Medulla oblongata (tissue), 1 donor: ENCODE measurements at regions not wholly inside any gene's neighbourhood (a gene's known extent, or its start where the extent isn't known, plus 50 kb on each side); places are given as distances from the start of the nearest gene placed in this dataset.
"Not testable (repeated sequence)": the region's sequence is repeated elsewhere in the genome, so short reads cannot be mapped to it uniquely, and the experiment has no call there.

Source experiments
- DNase-seq: peaks from one replicate; pipeline ENCODE4 v3.0.0-alpha.2; 2015; ENCODE audit errors: extremely low spot score

DNA sequence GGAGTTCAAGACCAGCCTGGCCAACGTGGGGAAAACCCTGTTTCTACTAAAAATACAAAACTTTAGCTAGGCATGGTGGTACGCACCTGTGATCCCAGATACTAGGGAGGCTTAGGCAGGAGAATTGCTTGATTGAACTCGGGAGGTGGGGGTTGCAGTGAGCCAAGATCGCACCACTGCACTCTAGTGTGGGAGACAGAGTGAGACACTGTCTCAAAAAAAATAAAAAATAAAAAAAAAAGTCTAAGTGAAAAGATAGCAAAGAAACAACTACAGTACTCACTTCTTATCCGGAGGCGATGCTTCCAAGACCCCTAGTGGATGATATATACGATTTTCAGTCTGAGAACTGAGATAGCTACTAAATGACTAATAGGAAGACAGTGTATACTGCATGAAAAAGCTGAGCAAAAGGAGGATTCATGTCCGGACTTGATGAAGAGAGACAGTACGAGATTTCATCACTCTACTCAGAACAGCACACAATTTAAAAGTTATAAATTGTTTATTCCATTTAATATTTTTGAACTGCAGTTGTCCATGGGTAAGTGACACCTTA is 138.7 kb upstream of the GOLGA6L6 start:
- not testable (repeated sequence) for DNase-seq

DNA sequence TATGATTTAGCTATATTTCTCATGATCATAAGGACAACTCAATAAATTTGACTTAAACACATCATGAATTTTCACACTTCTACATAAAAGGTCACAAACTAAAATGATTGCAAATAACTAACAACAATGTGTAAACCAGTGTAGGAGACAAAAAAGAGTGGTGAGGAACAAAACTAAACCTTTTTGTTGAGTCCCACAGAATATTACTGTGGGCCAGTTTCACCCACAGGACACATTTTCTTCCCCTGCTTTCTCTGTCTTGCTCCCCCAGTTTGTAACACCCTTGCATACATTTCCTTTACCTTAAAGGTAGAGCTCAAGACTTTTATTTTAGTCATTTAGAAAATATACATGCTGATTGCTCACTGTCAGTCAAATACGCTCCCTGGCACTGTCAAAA is 130.9 kb upstream of the GOLGA6L6 start:
- DNase-seq: no peak

DNA sequence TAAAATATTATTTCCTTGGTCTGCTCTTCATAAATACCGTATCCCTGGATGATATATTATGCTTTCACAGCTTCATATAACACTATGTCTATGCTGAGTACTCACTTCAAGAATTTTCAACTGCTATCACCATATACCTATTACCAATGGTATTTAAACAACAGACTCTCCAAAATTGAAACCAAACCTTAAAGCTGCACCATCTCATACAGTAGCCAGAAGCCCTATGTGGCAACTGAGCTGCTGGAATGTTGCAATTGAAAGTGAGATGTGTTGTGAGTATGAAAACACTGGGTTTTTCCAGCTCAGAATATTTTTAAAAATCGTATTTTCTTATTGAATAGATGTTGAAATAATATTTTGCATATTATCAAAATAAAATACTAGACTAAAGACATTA is 130.1 kb upstream of the GOLGA6L6 start:
- DNase-seq: no peak

DNA sequence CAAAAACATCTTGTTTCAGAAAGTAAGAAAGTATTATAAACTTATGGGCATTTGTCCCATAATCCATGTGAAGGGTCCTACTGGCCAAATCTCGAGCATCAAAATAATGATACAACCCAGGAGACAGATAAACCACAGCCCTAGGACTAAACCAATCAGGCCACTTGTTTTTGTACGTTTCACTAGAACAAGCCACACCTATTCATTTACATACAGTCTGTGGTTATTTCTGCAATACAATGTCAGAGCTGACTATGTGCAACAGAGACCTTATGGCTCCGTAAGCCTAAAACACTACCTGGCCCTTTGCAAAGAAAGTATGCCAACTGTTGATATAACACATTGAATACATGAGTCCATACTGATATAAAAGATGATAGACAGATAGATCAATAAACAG is 124.8 kb upstream of the GOLGA6L6 start:
- DNase-seq: not testable (repeated sequence)

DNA sequence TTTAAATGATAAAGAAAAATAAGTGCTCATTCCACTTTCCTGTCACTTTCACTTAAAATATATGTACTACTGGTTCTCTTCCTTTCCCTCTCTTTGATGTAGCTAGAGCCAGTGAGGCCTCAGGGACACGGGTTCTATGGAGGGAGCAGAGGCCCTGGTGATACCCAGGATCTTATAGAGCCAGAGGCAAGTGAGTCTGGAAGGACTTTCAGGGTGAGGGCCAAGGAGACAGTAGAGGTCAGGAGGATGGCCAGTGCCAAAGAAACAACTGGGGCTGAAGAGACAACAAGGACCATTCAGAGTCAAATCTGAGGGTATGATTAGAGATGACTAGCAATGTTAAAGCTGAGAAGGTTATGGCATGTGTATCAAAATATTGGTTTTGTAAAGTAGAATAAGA is 124.1 kb upstream of the GOLGA6L6 start:
- no peak for DNase-seq

DNA sequence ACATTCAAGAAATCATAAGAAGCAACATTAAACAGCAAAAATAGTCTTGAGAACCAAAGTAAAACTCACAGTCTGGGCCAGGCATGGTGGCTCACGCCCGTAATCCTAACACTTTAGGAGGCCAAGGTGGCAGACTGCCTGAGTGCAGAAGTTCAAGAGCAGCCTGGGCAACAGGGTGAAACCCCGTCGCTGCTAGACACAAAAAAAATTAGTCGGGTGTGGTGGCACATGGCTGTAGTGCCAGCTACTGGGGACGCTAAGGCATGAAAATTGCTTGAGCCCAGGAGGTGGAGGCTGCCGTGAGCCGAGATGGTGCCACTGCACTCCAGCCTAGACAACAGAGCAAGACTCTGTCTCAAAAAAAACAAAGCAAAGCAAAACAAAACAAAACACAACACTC is 117.7 kb upstream of the GOLGA6L6 start:
- no peak for DNase-seq

DNA sequence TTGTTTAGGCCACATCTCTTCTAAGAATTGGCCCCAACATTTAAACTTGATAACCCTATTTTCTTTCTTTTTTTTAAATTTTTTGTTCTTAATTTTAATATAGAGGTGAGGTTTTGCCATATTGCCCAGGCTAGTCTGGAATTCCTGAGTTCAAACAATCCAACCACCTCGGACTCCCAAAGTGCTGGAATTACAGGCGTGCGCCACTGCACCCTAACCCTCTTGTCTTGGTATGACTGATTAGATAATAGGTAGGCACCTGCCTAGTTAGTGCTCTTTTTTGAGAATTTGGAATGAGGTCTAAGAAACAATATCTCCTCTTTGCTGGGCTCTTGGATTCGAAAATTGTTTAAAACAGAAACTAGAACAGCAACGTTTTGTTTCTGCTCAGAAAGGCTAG is 116.4 kb upstream of the GOLGA6L6 start:
- no peak for DNase-seq

DNA sequence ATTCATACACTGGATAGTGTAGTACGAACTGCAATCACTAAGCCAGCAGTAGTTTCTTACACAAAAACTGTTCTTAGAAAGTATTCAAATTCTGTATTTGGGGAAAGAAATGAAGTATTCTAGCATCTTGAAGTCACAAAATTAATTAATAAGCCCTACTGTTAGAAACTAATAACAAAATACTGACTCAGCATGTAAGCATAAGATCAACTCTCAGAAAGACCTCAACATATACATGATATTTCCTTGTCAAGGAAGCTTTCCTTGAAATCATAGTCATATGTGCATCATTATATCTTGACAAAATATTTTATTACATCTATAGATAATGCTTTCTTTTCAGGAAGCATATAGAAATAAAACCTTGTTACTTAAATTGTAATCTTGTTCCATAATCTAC is 115.5 kb upstream of the GOLGA6L6 start:
- no peak for DNase-seq

DNA sequence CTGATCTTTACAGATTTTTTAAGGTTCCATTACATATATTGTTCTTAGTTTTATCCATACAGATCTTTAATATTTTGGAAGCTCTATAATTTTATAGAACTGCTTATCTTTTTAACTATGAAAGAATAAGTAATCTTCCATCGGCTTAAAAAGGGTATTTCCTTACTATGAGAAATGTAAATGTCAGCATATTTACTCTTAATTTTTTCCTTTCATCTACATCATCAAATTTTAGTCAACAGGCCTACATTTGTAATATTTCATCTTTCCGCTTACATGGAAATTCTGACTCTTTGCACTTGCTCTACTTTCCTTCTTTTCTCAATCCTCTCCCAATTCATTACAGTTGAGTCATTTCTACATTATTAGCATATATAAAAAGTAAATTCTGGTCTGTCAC is 111.3 kb upstream of the GOLGA6L6 start:
- DNase-seq: no peak

DNA sequence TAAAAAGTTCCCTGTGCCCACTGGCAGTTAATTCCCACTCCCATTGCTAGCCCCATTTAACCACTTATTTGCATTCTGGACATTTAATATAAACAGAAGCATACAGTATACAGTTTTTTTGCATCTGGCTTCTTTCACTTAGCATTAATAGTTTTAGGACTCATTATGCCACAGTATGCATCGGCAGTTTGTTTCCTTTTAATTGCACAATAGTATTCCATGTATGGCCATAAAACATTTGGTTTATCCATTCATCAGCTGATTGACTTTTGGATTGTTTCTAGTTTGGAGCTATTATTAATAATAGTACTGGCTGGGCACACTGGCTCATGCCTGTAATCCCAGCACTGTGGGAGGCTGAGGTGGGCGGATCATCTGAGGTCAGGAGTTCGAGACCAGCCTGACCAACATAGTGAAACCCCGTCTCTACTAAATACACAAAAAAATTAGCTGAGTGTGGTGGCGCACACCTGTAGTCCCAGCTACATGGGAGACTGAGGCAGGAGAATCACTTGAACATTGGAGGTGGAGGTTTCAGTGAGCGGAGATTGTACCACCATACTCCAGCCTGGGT is 106.9 kb upstream of the GOLGA6L6 start:
- DNase-seq: not testable (repeated sequence)

DNA sequence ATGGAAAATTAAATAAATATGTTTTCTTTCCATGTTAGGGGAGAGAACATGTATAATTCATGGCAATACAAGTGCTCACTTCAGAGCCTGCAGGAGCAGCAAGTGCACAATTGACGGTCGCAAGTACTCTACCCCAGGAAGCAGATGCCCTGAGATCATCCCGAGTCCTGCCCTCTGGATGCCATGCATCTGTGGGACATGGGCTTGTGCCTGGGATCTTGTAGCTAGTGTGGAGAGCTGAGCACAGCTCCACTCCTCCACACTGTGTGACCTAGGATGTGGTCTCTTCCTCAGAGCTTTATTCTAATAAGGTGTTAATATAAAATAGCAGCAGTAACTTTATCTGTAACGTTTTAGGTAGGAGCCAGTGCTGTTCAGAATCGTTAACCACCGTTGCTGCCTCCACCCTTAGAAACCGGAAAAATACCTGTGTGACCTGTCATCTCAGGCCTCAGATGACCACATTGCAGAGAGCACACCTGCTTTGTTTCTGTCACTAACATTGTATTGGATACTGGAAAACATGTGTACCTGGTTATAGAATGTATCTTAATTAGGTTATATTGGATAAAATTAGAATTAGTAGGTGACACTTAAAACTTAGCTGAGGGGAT is 105.0 kb upstream of the GOLGA6L6 start:
- DNase-seq: no peak

DNA sequence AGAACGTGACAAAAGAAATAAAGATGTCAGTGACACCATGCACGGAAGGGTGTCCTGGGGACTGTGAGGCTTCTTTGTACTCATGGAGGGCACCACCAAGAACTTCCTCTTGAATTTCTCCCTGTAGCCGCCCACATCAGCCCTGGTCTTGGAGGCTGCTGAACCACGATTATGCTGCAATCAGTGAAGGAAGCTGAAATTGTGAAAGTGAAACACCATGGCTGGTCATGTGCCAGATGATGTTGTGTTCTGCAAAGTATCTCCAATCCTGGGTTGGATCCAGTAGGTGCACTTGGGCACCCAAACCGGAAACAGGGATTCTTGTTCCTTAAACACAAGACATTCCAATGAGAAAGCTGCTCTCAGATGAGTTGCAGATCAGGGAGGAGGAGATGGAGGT is 104.4 kb upstream of the GOLGA6L6 start:
- DNase-seq: peak; percentile 81

DNA sequence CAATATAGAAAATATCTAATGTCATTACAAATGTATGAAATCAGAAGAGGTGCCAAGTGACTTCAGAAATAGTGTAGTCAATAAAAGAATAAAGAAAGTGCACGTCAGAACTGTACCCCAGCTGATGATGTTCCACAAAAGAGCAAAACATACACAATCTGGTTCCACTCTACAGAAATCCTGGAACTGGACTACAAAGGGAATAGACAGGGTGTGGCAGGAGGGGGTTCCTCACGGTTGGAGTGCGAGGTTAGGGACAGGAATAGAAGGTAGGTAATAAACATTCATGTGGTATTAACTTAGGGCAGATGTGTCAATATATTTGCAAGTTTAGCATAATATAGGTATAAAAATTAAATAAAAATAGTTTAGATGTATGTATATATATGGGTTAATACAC is 103.3 kb upstream of the GOLGA6L6 start:
- no peak for DNase-seq

DNA sequence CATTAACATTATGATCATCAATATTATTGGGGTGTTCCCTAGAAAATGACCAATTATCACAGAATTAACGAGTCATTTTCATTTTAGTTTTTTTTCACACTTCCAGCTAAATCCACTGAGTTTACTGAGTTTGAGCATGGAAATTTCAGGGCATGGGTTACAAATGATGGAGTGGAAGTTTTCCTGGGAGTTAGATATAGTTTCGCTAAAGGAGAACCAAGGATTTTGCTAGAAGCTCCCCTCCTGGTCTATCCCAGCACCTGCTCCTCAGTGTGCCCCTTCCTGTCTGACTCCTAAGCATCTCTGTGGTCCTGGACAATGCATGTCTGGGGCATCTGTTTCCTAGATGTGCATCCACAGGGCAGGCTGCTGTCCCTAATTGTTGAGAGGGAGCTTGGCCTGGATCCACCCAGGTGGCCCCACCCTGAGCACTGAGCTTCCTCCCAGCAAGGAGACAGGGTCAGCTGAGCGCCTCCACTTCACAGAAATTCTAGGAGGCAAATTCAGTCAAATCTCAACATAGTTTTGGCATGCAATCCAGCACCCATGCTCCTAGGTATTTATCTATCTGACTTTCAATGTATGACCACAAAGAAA is 102.3 kb upstream of the GOLGA6L6 start:
- DNase-seq: no peak

DNA sequence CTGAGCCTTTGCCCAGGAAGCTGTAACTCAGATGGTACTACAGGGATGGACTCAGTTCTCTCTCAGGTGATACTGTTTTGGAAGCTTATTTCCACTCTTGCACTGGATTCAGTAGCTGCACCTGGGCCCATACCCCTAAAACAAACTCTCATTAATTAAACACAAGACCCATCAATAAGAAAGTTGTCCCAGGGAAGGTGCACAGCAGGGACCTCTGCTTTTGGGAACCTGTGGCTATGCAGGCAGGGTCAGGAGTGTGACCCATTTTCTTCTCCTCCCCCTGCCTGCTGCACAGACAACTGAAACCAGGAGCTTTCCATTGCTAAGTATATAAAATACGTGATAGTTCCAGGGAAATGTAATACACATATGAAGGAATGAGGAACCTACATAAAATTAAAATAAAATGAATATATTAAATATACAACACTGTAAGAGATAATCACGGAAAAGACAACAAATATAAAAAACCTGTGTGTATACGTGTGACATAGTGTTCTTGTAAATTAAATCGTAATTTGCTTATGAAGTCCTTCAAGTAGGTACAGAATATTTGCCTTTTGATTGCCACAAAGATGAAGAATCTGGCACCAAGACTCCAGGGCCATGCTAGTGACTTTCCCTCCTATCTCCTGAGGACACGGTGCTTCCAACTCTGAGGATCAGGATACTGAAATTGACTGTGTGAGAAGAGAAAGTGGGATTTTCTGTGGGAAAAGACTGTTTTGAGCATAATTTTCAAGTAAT is 101.6 kb upstream of the GOLGA6L6 start:
- DNase-seq: no peak

DNA sequence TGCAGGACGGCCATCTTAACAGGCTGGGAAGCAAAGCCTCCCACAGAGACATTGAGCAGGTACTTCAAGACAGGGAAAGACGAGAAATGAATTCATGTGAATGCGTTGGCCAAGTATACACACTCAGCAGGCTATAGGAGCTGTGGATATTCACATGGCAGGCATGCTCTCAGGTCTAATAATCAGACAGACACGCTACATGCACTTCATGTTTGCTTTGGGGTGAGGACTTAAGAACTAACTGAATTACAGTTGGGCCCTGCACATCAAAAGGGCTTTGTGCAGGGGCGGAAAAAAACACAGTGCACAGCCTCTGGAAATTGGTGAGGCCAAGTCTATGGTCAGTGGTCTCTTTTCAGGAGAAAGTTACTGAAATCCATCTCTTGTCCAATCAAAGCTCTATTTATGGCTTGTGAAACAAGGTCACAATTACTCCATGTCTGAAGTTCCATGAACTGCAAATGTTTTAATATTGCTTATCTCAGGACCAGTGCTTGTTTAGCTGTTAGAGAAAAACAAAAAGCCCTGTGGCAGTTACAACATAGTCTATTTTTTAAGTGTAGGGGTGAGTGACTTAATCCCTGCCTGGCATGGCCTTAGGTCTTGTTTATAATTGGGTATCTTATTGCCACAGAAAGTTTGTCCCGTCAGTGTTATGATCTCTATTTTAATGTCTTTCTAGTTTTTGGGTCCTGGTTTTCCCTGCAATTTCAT is 100.6 kb upstream of the GOLGA6L6 start:
- DNase-seq: no peak

DNA sequence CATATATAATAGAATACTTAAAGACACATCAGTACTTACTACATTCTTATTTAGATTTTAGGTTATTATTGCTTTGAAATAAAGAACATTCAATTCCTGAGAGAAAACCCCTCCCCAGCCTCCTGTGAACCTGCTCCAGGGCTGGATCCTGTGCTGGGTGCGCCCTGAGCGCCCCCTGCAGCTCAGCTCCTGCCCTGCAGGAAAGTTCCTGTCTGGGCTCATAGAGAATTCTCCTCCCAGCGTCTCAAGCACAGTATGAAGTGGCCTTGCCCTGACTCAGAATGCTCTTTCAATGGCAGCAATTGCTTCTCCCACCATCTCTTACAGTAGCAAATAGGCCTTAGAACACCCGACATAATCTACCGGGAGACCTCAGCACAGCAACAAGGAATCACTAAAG is 98.8 kb upstream of the GOLGA6L6 start:
- not testable (repeated sequence) for DNase-seq

DNA sequence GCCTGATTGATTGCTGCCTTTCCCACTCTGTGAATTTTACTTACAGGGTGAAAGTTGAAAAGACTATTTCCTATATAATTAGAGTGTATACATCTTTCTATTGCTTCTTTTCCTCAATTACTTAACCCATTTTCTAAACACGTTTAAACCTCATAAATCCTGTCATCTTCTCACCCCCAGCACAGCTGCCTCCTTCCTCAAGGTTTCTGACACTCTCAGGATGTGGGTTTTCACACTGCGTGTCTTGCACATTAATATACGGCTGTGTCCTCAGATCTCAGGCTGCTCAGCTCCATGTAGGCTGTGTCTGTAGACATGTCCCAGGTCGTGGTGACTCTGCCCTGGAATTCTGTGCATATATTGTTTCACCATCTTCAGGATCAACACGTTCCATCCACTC is 97.6 kb upstream of the GOLGA6L6 start:
- DNase-seq: not testable (repeated sequence)

DNA sequence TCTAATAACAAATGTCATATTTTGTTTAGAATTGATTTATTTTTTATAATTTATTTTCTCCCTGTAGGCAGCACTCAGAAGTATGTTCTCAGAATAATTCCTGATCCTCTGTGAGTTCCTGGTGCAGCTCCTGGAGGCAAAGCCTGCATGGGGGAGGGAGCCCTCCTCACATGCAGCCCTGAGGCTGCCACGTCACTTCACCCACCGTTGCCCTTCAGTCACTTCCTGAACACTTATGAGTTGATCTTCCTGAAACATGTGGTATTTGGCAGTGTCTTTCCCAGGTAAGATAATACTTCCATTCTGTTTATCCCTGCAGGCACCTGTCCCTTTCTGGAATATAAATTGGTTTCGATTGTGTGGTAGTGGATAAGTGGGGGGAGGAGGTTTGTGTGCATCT is 95.9 kb upstream of the GOLGA6L6 start:
- not testable (repeated sequence) for DNase-seq

DNA sequence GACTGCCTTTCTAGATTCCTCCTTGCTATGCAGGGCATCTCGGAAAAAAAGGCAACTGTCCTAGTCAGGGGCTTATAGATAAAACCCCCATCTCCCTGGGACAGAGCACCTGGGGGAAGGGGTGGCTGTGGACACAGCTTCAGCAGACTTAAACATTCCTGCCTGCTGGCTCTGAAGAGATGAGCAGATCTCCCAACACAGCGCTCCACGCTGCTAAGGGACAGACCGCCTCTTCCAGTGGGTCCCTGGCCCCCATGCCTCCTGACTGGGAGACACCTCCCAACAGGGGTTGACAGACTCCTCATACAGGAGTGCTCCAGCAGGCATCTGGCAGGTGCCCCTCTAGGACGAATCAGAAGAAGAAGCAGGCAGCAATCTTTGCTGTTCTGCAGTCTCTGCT is 87.9 kb upstream of the GOLGA6L6 start:
- DNase-seq: not testable (repeated sequence)

DNA sequence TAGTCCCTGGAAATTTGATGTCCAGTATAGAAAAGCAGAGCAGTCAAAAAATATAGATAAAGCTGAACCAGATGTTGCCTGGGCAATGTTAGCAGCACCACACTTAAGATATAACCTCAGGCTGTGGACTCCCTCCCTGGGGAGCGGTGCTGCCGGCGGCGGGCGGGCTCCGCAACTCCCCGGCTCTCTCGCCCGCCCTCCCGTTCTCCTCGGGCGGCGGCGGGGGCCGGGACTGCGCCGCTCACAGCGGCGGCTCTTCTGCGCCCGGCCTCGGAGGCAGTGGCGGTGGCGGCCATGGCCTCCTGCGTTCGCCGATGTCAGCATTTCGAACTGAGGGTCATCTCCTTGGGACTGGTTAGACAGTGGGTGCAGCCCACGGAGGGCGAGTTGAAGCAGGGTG is 86.9 kb upstream of the GOLGA6L6 start:
- DNase-seq: not testable (repeated sequence)

DNA sequence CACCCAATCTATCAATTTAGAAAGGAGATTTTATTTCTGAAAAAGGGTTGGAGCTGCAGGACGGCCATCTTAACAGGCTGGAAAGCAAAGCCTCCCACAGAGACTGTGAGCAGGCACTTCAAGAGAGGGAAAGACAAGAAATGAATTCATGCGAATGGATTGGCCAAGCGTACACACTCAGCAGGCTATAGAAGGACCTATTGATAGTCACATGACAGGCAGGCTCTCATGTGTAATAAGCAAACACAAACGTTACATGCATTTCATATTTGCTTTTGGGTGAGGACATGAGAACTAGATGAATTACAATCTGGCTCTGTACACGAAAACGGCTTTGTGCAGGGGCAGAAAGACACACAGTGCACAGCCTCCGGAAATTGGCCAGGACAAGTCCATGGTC is 83.9 kb upstream of the GOLGA6L6 start:
- DNase-seq: not testable (repeated sequence)
